GM12878 (cell line): ENCODE measurements at regions not wholly inside any gene's neighbourhood (a gene's known extent, or its start where the extent isn't known, plus 50 kb on each side); places are given as distances from the start of the nearest gene placed in this dataset.
A peak's percentile ranks its signal among the peaks of the same experiment; 100 is the strongest.

Source experiments
- ATAC-seq: fragments of 200-7000 bp; cut with Tn5 transposase; 3 replicates; pipeline ENCODE4 v1.9.1; 2020; ENCODE audit warnings: mild to moderate bottlenecking, moderate library complexity
- BruUV-seq: library from RNA; stranded (reverse); fragments of 400-500 nt; replicated peaks from 2 replicates; lab custom pipeline; 2021; lab: Mats Ljungman, UMichigan
- CTCF ChIA-PET: fragments of 300-600 bp; sonication (Branson Sonifier 250); formaldehyde crosslinking; extraction: SDS; loops from one replicate; lab custom pipeline; 2021; ENCODE audit warnings: inconsistent platforms; lab: Yijun Ruan, JAX
- POLR2A ChIA-PET: fragments of 350-600 bp; formaldehyde crosslinking; extraction: SDS; loops from one replicate; lab custom pipeline; 2021; ENCODE audit warnings: inconsistent platforms; lab: Charles Lee
- RAD21 ChIA-PET: fragments of 300-600 bp; sonication (Branson Sonifier 250); formaldehyde crosslinking; loops from one replicate; lab custom pipeline; 2023; ENCODE audit warnings: antibody characterized with exemption; ENCODE audit not compliant: unreplicated experiment; lab: Charles Lee
- SMC1A ChIA-PET: fragments of 300-600 bp; sonication (Branson Sonifier 250); formaldehyde crosslinking; loops from one replicate; lab custom pipeline; 2023; ENCODE audit not compliant: unreplicated experiment, uncharacterized antibody; lab: Charles Lee
- DNase-seq: peaks from one replicate; pipeline ENCODE4 v3.0.0-alpha.2; 2011; ENCODE audit warnings: low read depth, low spot score
- FAIRE-seq: peaks from 3 replicates; lab custom pipeline; 2011; peaks lifted over from hg19 to GRCh38; lab: Jason Lieb, UNC
- H2AFZ ChIP-seq: 2 replicates; pipeline ENCODE4 v1.6.0; 2011; ENCODE audit warnings: low read depth, low read length, control low read depth; ENCODE audit not compliant: control insufficient read depth
- H3K27ac ChIP-seq: 2 replicates; pipeline ENCODE4 v1.5.1; 2011; ENCODE audit warnings: control low read depth; ENCODE audit not compliant: control insufficient read depth, insufficient read depth
- H3K27me3 ChIP-seq, 2 experiments: replicated peaks in 1 of 2; 2 replicates each; pipeline versions ENCODE4 v1.6.0 to v1.6.1; 2011; ENCODE audit warnings: low read length in 1 of 2; ENCODE audit not compliant: control insufficient read depth in 2 of 2, insufficient read depth in 2 of 2
- H3K36me3 ChIP-seq, 2 experiments: 2 replicates each; pipeline ENCODE4 v1.5.1; 2011; ENCODE audit warnings: low read length in 1 of 2; ENCODE audit not compliant: control insufficient read depth in 2 of 2, insufficient read depth in 2 of 2
- H3K4me1 ChIP-seq: 2 replicates; pipeline ENCODE4 v1.6.1; 2011; ENCODE audit warnings: mild to moderate bottlenecking, low read length, moderate library complexity, mixed read lengths; ENCODE audit not compliant: control insufficient read depth, insufficient read depth
- H3K4me2 ChIP-seq: 2 replicates; pipeline ENCODE4 v1.6.0; 2011; ENCODE audit warnings: control low read depth; ENCODE audit not compliant: control insufficient read depth, insufficient read depth
- H3K4me3 ChIP-seq: fragments of 200-600 bp; sonication (generic); 2 replicates; pipeline ENCODE4 v1.5.1; 2016
- H3K79me2 ChIP-seq: 2 replicates; pipeline ENCODE4 v1.6.0; 2011; ENCODE audit warnings: low read length; ENCODE audit not compliant: control insufficient read depth, insufficient read depth
- H3K9ac ChIP-seq: 2 replicates; pipeline ENCODE4 v1.8.0; 2011; ENCODE audit warnings: low read length, control low read depth, mixed read lengths; ENCODE audit not compliant: control insufficient read depth, insufficient read depth
- H3K9me3 ChIP-seq: replicated peaks from 3 replicates; pipeline ENCODE4 v1.5.1; 2011; ENCODE audit warnings: mild to moderate bottlenecking, low read length; ENCODE audit not compliant: control insufficient read depth, insufficient read depth
- H4K20me1 ChIP-seq: 2 replicates; pipeline ENCODE4 v1.6.0; 2011; ENCODE audit not compliant: control insufficient read depth, insufficient read depth
- CBX5 ChIP-seq: sonication (generic); IDR thresholded peaks from 2 replicates; pipeline ENCODE4 v1.6.1; 2016; ENCODE audit warnings: low read depth, moderate library complexity, mild to moderate bottlenecking, inconsistent platforms
- JUNB ChIP-seq: IDR thresholded peaks from 2 replicates; pipeline ENCODE4 v1.6.1; 2016; ENCODE audit warnings: antibody characterized with exemption, mild to moderate bottlenecking
- RAD21 ChIP-seq: IDR thresholded peaks from 2 replicates; pipeline ENCODE4 v1.6.1; 2011; ENCODE audit warnings: mild to moderate bottlenecking, low read depth, low read length, moderate library complexity; ENCODE audit not compliant: insufficient read depth
- ZNF592 ChIP-seq: fragments of 450-650 bp; IDR thresholded peaks from 2 replicates; pipeline ENCODE4 v1.6.1; 2017; ENCODE audit warnings: mild to moderate bottlenecking, moderate library complexity
- WGBS: methylation state at CpG from one replicate; pipeline ENCODE4 v1.1.6; 2016; ENCODE audit warnings: low lambda C conversion rate; ENCODE audit not compliant: insufficient replicate concordance, insufficient coverage; ENCODE audit errors: missing lambda C conversion rate; 5-methylcytosine and 5-hydroxymethylcytosine counted together
- in situ Hi-C: fragments of 300-500 bp; cut with MboI; formaldehyde crosslinking; loops from 9 replicates; pipeline ENCODE4 v1.14.3; 2018; ENCODE audit warnings: mixed read lengths
- intact Hi-C: fragments of 100-400 bp; cut with micrococcal nuclease; formaldehyde crosslinking; loops from one replicate; pipeline ENCODE4 v1.14.2; 2022; ENCODE audit not compliant: unreplicated experiment

GRCh38 chr10:83050815-83051214 is 1088.5 kb upstream of the GHITM start:
- POLR2A ChIA-PET = no interaction called here
- TF ChIP-seq JUNB (no peak), RAD21 (peak; percentile 22; the same call in 1 of the 2 replicates), ZNF592 (no peak), CBX5 (no peak)
- TF ChIP-seq, all 136 proteins: peak for 1
- no peak overlapping the region for H3K4me2 ChIP-seq
- ATAC-seq (peak; percentile 48), DNase-seq (no peak), FAIRE-seq (no peak)
- no peaks in the 10 kb centered on the region for H3K4me1 ChIP-seq
- no peaks in the 10 kb centered on the region for H3K27me3 ChIP-seq
- ChIA-PET CTCF (interaction anchor here (1.1 kb wide), 1 partner anchor 254 kb away, joined by 4 read pairs; no protein-coding TSS in a partner anchor), RAD21 (no interaction called here), SMC1A (interaction anchor here (0.6 to 1.0 kb wide), 3 partner anchors 18 to 265 kb away, joined by 3 read pairs; no protein-coding TSS in a partner anchor)
- no peak overlapping the region for H3K4me3 ChIP-seq
- no peaks in the 10 kb centered on the region for H3K79me2 ChIP-seq
- no peaks in the 10 kb centered on the region for H3K9me3 ChIP-seq
- in situ Hi-C loops (no loop called here), intact Hi-C loops (loop anchor here (1.0 kb wide), 1 partner anchor 255 kb away; no protein-coding TSS in a partner anchor)
- 23% methylated on average over 3 of the region's 3 CpGs for WGBS
- H3K27ac ChIP-seq = no peak overlapping the region
- H3K9ac ChIP-seq = no peak overlapping the region
- H3K36me3 ChIP-seq = no peaks in the 10 kb centered on the region
- BruUV-seq = no TSS peak
- H4K20me1 ChIP-seq = no peaks in the 10 kb centered on the region
- no peak overlapping the region for H2AFZ ChIP-seq
